ENCODE measurements at regions not wholly inside any gene's neighbourhood (a gene's known extent, or its start where the extent isn't known, plus 50 kb on each side); places are given as distances from the start of the nearest gene placed in this dataset.
A peak's percentile ranks its signal among the peaks of the same experiment; 100 is the strongest.

DNA sequence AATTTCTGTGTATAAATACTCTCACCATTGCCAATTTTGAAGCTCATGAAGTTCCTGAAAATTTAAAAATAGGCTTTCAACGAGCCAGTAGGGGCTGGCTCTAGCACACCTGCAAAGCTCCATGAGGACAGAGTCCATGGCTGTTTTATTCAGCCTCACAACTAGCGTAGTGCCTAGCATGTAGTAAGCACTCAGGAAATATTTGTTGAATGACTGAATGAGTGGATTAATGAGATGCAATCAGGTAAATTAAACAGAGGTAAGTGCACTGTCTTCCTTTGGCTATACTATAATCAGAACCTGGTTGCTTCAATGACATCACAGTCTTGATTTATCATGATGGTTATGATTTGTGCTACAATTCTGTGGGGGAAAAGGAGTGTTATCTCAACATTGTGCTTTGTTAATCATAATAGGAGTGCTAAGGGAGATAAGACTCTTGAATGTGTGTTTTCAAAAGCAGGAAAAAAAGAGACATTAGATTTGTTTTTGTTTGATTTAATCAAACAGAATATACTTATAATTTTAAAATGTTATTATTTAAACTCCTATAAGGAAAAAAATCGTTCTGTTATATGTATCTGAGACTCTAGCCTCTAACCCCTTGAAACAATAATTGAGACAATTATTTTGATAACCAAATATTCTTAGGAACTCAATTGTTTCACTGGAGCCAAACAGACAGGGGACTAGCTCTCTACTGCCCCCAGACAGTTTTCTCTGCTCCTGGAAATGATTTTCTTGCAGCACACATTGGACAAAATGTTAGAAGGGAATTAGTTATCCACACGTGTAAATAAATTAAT, 171.7 kb upstream of the ATP11B start:
- DNase-seq (ENCODE audit: low spot score) = no peak
- Histone ChIP-seq H3K36me3 (ENCODE audit: control insufficient read depth in 4 of 4, insufficient read depth in 3 of 4, low read depth in 1 of 4, low read length in 3 of 4) (no peaks in the 10 kb centered on the region), H3K4me1 (ENCODE audit: control insufficient read depth in 4 of 4, insufficient read depth in 4 of 4, low read length in 3 of 4) (peaks cover 0 to 11% (median 2%) of the 10 kb centered on the region in 4 donors), H3K27ac (ENCODE audit: low read depth in 1 of 2, low read length in 2 of 2) (no peak overlapping the region), H3K4me3 (ENCODE audit: low read depth in 1 of 3, low read length in 3 of 3) (no peak overlapping the region), H3K27me3 (ENCODE audit: control insufficient read depth in 4 of 4, insufficient read depth in 4 of 4, low read length in 3 of 4) (no peaks in the 10 kb centered on the region), H3K9ac (ENCODE audit: low read depth in 1 of 2, low read length in 2 of 2) (no peak overlapping the region), H3K9me3 (ENCODE audit: control insufficient read depth in 4 of 4, low read length in 3 of 4) (peaks cover 0 to 3% (median 0%) of the 10 kb centered on the region in 4 donors)
- TF ChIP-seq, protein P1, sequence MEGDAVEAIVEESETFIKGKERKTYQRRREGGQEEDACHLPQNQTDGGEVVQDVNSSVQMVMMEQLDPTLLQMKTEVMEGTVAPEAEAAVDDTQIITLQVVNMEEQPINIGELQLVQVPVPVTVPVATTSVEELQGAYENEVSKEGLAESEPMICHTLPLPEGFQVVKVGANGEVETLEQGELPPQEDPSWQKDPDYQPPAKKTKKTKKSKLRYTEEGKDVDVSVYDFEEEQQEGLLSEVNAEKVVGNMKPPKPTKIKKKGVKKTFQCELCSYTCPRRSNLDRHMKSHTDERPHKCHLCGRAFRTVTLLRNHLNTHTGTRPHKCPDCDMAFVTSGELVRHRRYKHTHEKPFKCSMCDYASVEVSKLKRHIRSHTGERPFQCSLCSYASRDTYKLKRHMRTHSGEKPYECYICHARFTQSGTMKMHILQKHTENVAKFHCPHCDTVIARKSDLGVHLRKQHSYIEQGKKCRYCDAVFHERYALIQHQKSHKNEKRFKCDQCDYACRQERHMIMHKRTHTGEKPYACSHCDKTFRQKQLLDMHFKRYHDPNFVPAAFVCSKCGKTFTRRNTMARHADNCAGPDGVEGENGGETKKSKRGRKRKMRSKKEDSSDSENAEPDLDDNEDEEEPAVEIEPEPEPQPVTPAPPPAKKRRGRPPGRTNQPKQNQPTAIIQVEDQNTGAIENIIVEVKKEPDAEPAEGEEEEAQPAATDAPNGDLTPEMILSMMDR (IDR thresholded peaks at IDR 0.05; ENCODE audit: low read depth, low read length, missing input control) = peak; percentile 15
- TF ChIP-seq, protein P2, sequence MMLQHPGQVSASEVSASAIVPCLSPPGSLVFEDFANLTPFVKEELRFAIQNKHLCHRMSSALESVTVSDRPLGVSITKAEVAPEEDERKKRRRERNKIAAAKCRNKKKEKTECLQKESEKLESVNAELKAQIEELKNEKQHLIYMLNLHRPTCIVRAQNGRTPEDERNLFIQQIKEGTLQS (IDR thresholded peaks at IDR 0.05) = no peak
- peak; percentile 38 to 45 for TF ChIP-seq RAD21 (IDR thresholded peaks at IDR 0.05)
- peak in 1 of 2 donors; percentile 16 for TF ChIP-seq HNF4A (conservative IDR thresholded peaks at IDR 0.05)
- WGBS = 26% methylated on average over 4 of the region's 4 CpGs

DNA sequence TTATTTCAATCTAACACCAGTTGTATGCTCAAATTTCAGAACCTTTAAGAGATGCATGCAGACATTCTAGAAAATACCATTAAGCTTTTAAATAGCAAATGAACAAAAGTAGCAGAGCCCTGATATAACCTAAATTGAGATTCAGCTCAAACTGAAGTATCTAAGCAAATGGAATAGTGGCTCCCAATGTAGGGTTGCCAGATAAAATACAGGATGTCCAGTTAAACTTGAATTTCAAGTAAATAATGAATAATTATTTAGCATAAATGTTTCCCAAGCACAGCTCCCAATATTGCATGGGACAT, 171.1 kb upstream of the ATP11B start:
- Histone ChIP-seq H3K4me3 (ENCODE audit: low read depth in 1 of 3, low read length in 3 of 3) (no peak overlapping the region), H3K9me3 (ENCODE audit: control insufficient read depth in 4 of 4, low read length in 3 of 4) (peaks cover 0 to 3% (median 0%) of the 10 kb centered on the region in 4 donors), H3K27me3 (ENCODE audit: control insufficient read depth in 4 of 4, insufficient read depth in 4 of 4, low read length in 3 of 4) (no peaks in the 10 kb centered on the region), H3K9ac (ENCODE audit: low read depth in 1 of 2, low read length in 2 of 2) (no peak overlapping the region), H3K36me3 (ENCODE audit: control insufficient read depth in 4 of 4, insufficient read depth in 3 of 4, low read depth in 1 of 4, low read length in 3 of 4) (no peaks in the 10 kb centered on the region), H3K4me1 (ENCODE audit: control insufficient read depth in 4 of 4, insufficient read depth in 4 of 4, low read length in 3 of 4) (peaks cover under 1 to 15% (median 6%) of the 10 kb centered on the region in 4 donors), H3K27ac (ENCODE audit: low read depth in 1 of 2, low read length in 2 of 2) (no peak overlapping the region)
- TF ChIP-seq JUND (IDR thresholded peaks at IDR 0.05) (no peak), NR2F2 (IDR thresholded peaks at IDR 0.05) (no peak)
- TF ChIP-seq, protein P3, sequence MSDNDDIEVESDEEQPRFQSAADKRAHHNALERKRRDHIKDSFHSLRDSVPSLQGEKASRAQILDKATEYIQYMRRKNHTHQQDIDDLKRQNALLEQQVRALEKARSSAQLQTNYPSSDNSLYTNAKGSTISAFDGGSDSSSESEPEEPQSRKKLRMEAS (IDR thresholded peaks at IDR 0.05) = no peak
- DNase-seq (ENCODE audit: low spot score) = no peak

DNA sequence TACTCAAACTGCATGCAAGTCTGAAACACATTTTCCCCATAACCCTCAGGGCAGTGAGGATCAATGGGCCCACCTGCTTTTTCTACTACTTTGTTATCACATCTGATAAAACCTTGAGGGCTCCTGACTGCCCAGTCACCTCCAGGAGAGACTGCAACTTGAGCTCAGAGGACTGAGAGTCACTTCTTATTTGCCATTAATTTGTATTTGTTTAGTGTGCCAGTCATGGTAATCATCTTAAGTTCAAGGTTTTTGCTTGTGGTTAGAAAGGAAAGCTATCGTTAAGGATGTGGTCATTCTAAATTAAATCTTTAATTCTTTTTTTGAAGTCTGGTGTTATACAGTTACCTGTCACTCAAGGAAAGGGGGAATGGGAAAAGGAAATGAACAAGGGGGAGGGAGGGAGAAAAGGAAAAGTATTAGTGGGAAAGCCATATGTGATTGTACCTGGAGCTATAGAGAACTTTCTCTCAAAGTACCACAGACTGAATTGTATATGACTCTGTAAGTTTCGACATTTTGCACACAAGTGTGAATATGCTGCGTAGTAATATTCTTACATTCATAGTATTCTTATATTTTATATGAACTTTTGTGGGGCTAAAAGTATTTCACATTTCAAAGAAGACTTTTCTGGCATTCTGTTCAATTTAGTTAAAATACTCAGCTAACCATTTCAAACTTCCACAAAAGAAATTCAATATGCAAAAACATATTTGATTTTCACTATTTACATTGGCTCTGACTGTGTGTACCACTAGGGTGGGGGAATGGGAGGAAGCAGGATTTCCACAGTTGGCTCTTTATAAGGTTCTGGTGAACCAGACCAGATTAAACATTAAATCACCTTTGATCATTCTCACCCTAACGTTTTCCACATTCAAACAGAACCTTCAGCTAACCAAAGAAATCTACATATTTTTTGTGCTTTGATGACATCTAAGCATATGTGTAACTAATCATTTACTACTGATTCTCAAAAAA, 166.5 kb upstream of the ATP11B start:
- WGBS = 31% methylated on average over 4 of the region's 4 CpGs
- Histone ChIP-seq H3K36me3 (ENCODE audit: control insufficient read depth in 4 of 4, insufficient read depth in 3 of 4, low read depth in 1 of 4, low read length in 3 of 4) (no peaks in the 10 kb centered on the region), H3K27me3 (ENCODE audit: control insufficient read depth in 4 of 4, insufficient read depth in 4 of 4, low read length in 3 of 4) (no peaks in the 10 kb centered on the region), H3K9ac (ENCODE audit: low read depth in 1 of 2, low read length in 2 of 2) (no peak overlapping the region), H3K4me1 (ENCODE audit: control insufficient read depth in 4 of 4, insufficient read depth in 4 of 4, low read length in 3 of 4) (peaks cover 2 to 20% (median 9%) of the 10 kb centered on the region in 4 donors), H3K27ac (ENCODE audit: low read depth in 1 of 2, low read length in 2 of 2) (no peak overlapping the region), H3K9me3 (ENCODE audit: control insufficient read depth in 4 of 4, low read length in 3 of 4) (peaks cover 0 to 3% (median 0%) of the 10 kb centered on the region in 4 donors), H3K4me3 (ENCODE audit: low read depth in 1 of 3, low read length in 3 of 3) (no peak overlapping the region)
- DNase-seq (ENCODE audit: low spot score) = no peak
- peak; percentile 81 for TF ChIP-seq FOXA1 (IDR thresholded peaks at IDR 0.05)
- TF ChIP-seq, protein P1 (IDR thresholded peaks at IDR 0.05; ENCODE audit: low read depth, low read length, missing input control) = peak; percentile 23
- no peak for TF ChIP-seq NR2F2 (IDR thresholded peaks at IDR 0.05)
- TF ChIP-seq HNF4A (conservative IDR thresholded peaks at IDR 0.05) = peak; percentile 27 to 65
- TF ChIP-seq, protein P3 (IDR thresholded peaks at IDR 0.05) = peak; percentile 7
- TF ChIP-seq, protein P4, sequence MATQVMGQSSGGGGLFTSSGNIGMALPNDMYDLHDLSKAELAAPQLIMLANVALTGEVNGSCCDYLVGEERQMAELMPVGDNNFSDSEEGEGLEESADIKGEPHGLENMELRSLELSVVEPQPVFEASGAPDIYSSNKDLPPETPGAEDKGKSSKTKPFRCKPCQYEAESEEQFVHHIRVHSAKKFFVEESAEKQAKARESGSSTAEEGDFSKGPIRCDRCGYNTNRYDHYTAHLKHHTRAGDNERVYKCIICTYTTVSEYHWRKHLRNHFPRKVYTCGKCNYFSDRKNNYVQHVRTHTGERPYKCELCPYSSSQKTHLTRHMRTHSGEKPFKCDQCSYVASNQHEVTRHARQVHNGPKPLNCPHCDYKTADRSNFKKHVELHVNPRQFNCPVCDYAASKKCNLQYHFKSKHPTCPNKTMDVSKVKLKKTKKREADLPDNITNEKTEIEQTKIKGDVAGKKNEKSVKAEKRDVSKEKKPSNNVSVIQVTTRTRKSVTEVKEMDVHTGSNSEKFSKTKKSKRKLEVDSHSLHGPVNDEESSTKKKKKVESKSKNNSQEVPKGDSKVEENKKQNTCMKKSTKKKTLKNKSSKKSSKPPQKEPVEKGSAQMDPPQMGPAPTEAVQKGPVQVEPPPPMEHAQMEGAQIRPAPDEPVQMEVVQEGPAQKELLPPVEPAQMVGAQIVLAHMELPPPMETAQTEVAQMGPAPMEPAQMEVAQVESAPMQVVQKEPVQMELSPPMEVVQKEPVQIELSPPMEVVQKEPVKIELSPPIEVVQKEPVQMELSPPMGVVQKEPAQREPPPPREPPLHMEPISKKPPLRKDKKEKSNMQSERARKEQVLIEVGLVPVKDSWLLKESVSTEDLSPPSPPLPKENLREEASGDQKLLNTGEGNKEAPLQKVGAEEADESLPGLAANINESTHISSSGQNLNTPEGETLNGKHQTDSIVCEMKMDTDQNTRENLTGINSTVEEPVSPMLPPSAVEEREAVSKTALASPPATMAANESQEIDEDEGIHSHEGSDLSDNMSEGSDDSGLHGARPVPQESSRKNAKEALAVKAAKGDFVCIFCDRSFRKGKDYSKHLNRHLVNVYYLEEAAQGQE (IDR thresholded peaks at IDR 0.05) = peak; percentile 21
- TF ChIP-seq GABPA (IDR thresholded peaks at IDR 0.05 in 1 of 2, conservative IDR thresholded peaks at IDR 0.05 in 1 of 2) = no peak
- peak in 1 of 2 donors; percentile 27 for TF ChIP-seq EGR1 (IDR thresholded peaks at IDR 0.05; ENCODE audit: low read depth in 2 of 2)
- TF ChIP-seq, protein P2 (IDR thresholded peaks at IDR 0.05) = no peak
